ENCODE measurements at regions not wholly inside any gene's neighbourhood (a gene's known extent, or its start where the extent isn't known, plus 50 kb on each side); places are given as distances from the start of the nearest gene placed in this dataset.
"Not testable (repeated sequence)": the region's sequence is repeated elsewhere in the genome, so short reads cannot be mapped to it uniquely, and the experiment has no call there.

- Histone ChIP-seq H3K27ac (no peak overlapping the region), H3K27me3 (no peaks in the 10 kb centered on the region), H3K4me3 (no peak overlapping the region), H3K36me3 (no peaks in the 10 kb centered on the region), H3K4me1 (no peaks in the 10 kb centered on the region), H3K9me3 (no peaks in the 10 kb centered on the region)
- DNase-seq: no peak
- TF ChIP-seq CTCF (IDR thresholded peaks at IDR 0.05): no peak
- TF ChIP-seq POLR2A (IDR thresholded peaks at IDR 0.05): no peak
Observed at GRCh38 chr12:19761463-19761862, 322.2 kb downstream of the AEBP2 start.

- TF ChIP-seq CTCF (IDR thresholded peaks at IDR 0.05): no peak
- TF ChIP-seq POLR2A (IDR thresholded peaks at IDR 0.05): no peak
- no peaks in the 10 kb centered on the region for H3K27me3 ChIP-seq
- H3K4me3 ChIP-seq: no peak overlapping the region
- H3K4me1 ChIP-seq: no peaks in the 10 kb centered on the region
- H3K9me3 ChIP-seq: no peaks in the 10 kb centered on the region
- DNase-seq: no peak
- H3K27ac ChIP-seq: no peak overlapping the region
- no peaks in the 10 kb centered on the region for H3K36me3 ChIP-seq
Observed at GRCh38 chr12:19763488-19763887, 324.2 kb downstream of the AEBP2 start.

- no peak overlapping the region for H3K4me3 ChIP-seq
- TF ChIP-seq POLR2A (IDR thresholded peaks at IDR 0.05) (no peak), CTCF (IDR thresholded peaks at IDR 0.05) (no peak)
- H3K36me3 ChIP-seq: no peaks in the 10 kb centered on the region
- no peaks in the 10 kb centered on the region for H3K27me3 ChIP-seq
- H3K4me1 ChIP-seq: no peaks in the 10 kb centered on the region
- H3K27ac ChIP-seq: no peak overlapping the region
- no peak for DNase-seq
- H3K9me3 ChIP-seq: no peaks in the 10 kb centered on the region
Observed at GRCh38 chr12:19764408-19764807, 325.1 kb downstream of the AEBP2 start.

GRCh38 chr12:19771858-19772257 is 332.6 kb downstream of the AEBP2 start:
- H3K4me1 ChIP-seq: no peaks in the 10 kb centered on the region
- no peaks in the 10 kb centered on the region for H3K36me3 ChIP-seq
- no peak overlapping the region for H3K4me3 ChIP-seq
- no peak overlapping the region for H3K27ac ChIP-seq
- no peak for DNase-seq
- TF ChIP-seq POLR2A (IDR thresholded peaks at IDR 0.05) (no peak), CTCF (IDR thresholded peaks at IDR 0.05) (no peak)
- no peaks in the 10 kb centered on the region for H3K27me3 ChIP-seq
- H3K9me3 ChIP-seq: no peaks in the 10 kb centered on the region

- DNase-seq: no peak
- H3K4me3 ChIP-seq: no peak overlapping the region
- TF ChIP-seq POLR2A (IDR thresholded peaks at IDR 0.05) (no peak), CTCF (IDR thresholded peaks at IDR 0.05) (no peak)
- no peaks in the 10 kb centered on the region for H3K9me3 ChIP-seq
- H3K4me1 ChIP-seq: no peaks in the 10 kb centered on the region
- no peaks in the 10 kb centered on the region for H3K36me3 ChIP-seq
- no peak overlapping the region for H3K27ac ChIP-seq
- no peaks in the 10 kb centered on the region for H3K27me3 ChIP-seq
Observed at GRCh38 chr12:19772776-19773175, 333.5 kb downstream of the AEBP2 start.

- TF ChIP-seq CTCF (IDR thresholded peaks at IDR 0.05): no peak
- TF ChIP-seq POLR2A (IDR thresholded peaks at IDR 0.05): no peak
- H3K9me3 ChIP-seq: no peaks in the 10 kb centered on the region
- DNase-seq: no peak
- H3K27me3 ChIP-seq: no peaks in the 10 kb centered on the region
- H3K27ac ChIP-seq: no peak overlapping the region
- no peak overlapping the region for H3K4me3 ChIP-seq
- H3K36me3 ChIP-seq: no peaks in the 10 kb centered on the region
- H3K4me1 ChIP-seq: no peaks in the 10 kb centered on the region
Observed at GRCh38 chr12:19775241-19775640, 335.9 kb downstream of the AEBP2 start.

GRCh38 chr12:19775976-19776375 is 336.7 kb downstream of the AEBP2 start:
- DNase-seq, H3K9me3 ChIP-seq, H3K4me3 ChIP-seq: not testable (repeated sequence)

More at GRCh38 chr12:19775976-19776375, 336.7 kb downstream of the AEBP2 start:
- H3K4me1 ChIP-seq, H3K27me3 ChIP-seq, H3K27ac ChIP-seq, H3K36me3 ChIP-seq: not testable (repeated sequence)

Measured in Peyer's patch (tissue), 4 donors.